WTC11 (cell line): ENCODE measurements at regions not wholly inside any gene's neighbourhood (a gene's known extent, or its start where the extent isn't known, plus 50 kb on each side); places are given as distances from the start of the nearest gene placed in this dataset.

Experiments used
- ATAC-seq: fragments of 200-7000 bp; cut with Tn5 transposase; 2 replicates; pipeline ENCODE4 v1.10.0; 2021; ENCODE audit warnings: mild to moderate bottlenecking, moderate library complexity
- CTCF ChIA-PET: fragments of 300-600 bp; sonication (Branson Sonifier 250); formaldehyde crosslinking; loops from one replicate; lab custom pipeline; 2021; ENCODE audit warnings: antibody characterized with exemption; lab: Charles Lee
- POLR2A ChIA-PET: fragments of 350-600 bp; sonication (Branson Sonifier 250); formaldehyde crosslinking; loops from one replicate; lab custom pipeline; 2021; ENCODE audit warnings: antibody characterized with exemption; lab: Charles Lee
- DNase-seq: peaks from one replicate; pipeline ENCODE4 v3.0.0; 2021; ENCODE audit warnings: low spot score
- H3K27ac Mint-ChIP-seq: 2 replicates; pipeline ENCODE4 v1.8.0; 2021; ENCODE audit warnings: mixed read lengths
- H3K27me3 Mint-ChIP-seq: 2 replicates; pipeline ENCODE4 v1.8.0; 2021; ENCODE audit warnings: low read depth, mild to moderate bottlenecking, moderate library complexity, mixed read lengths
- H3K36me3 Mint-ChIP-seq: 2 replicates; pipeline ENCODE4 v1.8.0; 2021; ENCODE audit warnings: mixed read lengths
- H3K4me1 Mint-ChIP-seq: 2 replicates; pipeline ENCODE4 v1.8.0; 2022; ENCODE audit warnings: mixed read lengths
- H3K4me3 Mint-ChIP-seq: 2 replicates; pipeline ENCODE4 v1.8.0; 2021; ENCODE audit warnings: mild to moderate bottlenecking, moderate library complexity, mixed read lengths
- H3K9me3 Mint-ChIP-seq: 2 replicates; pipeline ENCODE4 v1.8.0; 2021; ENCODE audit warnings: mixed read lengths
- CBFB ChIP-seq: sonication (generic); formaldehyde crosslinking; IDR thresholded peaks from 2 replicates; pipeline ENCODE4 v1.8.1; 2022; ENCODE audit warnings: mild to moderate bottlenecking, low read depth, missing genetic modification reagents
- CREM ChIP-seq: sonication (generic); formaldehyde crosslinking; IDR thresholded peaks from 2 replicates; pipeline ENCODE4 v1.8.1; 2022; ENCODE audit warnings: mild to moderate bottlenecking, missing genetic modification reagents, moderate library complexity
- ETV6 ChIP-seq: sonication (generic); formaldehyde crosslinking; IDR thresholded peaks from 2 replicates; pipeline ENCODE4 v1.8.1; 2022; ENCODE audit warnings: mild to moderate bottlenecking, missing genetic modification reagents
- FOXP1 ChIP-seq: sonication (generic); formaldehyde crosslinking; IDR thresholded peaks from 2 replicates; pipeline ENCODE4 v1.8.0; 2022; ENCODE audit warnings: missing genetic modification reagents, mild to moderate bottlenecking, moderate library complexity, borderline replicate concordance
- JAZF1 ChIP-seq: fragments of 250-450 bp; sonication (Bioruptor Pico); IDR thresholded peaks from 2 replicates; pipeline ENCODE4 v1.9.0; 2021; ENCODE audit warnings: moderate library complexity, mild to moderate bottlenecking, inconsistent platforms
- MYBL2 ChIP-seq: sonication (generic); formaldehyde crosslinking; IDR thresholded peaks from 2 replicates; pipeline ENCODE4 v1.8.1; 2023; ENCODE audit warnings: mild to moderate bottlenecking, moderate library complexity, missing genetic modification reagents
- NFYB ChIP-seq: sonication (generic); formaldehyde crosslinking; conservative IDR thresholded peaks from 2 replicates; pipeline ENCODE4 v1.8.0; 2022; ENCODE audit warnings: low read depth, missing genetic modification reagents
- TCF7 ChIP-seq: sonication (generic); formaldehyde crosslinking; IDR thresholded peaks from 2 replicates; pipeline ENCODE4 v1.8.0; 2022; ENCODE audit warnings: mild to moderate bottlenecking, low read depth, missing genetic modification reagents, moderate library complexity
- ZBTB21 ChIP-seq: sonication (generic); formaldehyde crosslinking; IDR thresholded peaks from 2 replicates; pipeline ENCODE4 v1.8.1; 2023; ENCODE audit warnings: mild to moderate bottlenecking, missing genetic modification reagents, borderline replicate concordance
- ZNF416 ChIP-seq: fragments of 250-450 bp; sonication (Bioruptor Pico); IDR thresholded peaks from 2 replicates; pipeline ENCODE4 v1.9.0; 2021; ENCODE audit warnings: mild to moderate bottlenecking, inconsistent platforms
- TF ChIP-seq, protein P1 (sequence below): sonication (generic); formaldehyde crosslinking; IDR thresholded peaks from 2 replicates; pipeline ENCODE4 v1.8.1; 2022; ENCODE audit warnings: low read depth, missing genetic modification reagents, borderline replicate concordance
- TF ChIP-seq, protein P2 (sequence below): fragments of 250-450 bp; sonication (Bioruptor Pico); IDR thresholded peaks from 2 replicates; pipeline ENCODE4 v1.8.0; 2021; ENCODE audit warnings: mild to moderate bottlenecking
- TF ChIP-seq, protein P3 (sequence below): fragments of 250-450 bp; sonication (Bioruptor Pico); conservative IDR thresholded peaks from 2 replicates; pipeline ENCODE4 v1.9.0; 2021; ENCODE audit warnings: mild to moderate bottlenecking
- TF ChIP-seq, protein P4 (sequence below): fragments of 200-600 bp; IDR thresholded peaks from 2 replicates; pipeline ENCODE4 v1.8.0; 2022; ENCODE audit warnings: antibody characterized with exemption
- TF ChIP-seq, protein P5 (sequence below): fragments of 250-450 bp; sonication (Bioruptor Pico); IDR thresholded peaks from 2 replicates; pipeline ENCODE4 v1.9.0; 2021; ENCODE audit warnings: mild to moderate bottlenecking, borderline replicate concordance

DNA sequence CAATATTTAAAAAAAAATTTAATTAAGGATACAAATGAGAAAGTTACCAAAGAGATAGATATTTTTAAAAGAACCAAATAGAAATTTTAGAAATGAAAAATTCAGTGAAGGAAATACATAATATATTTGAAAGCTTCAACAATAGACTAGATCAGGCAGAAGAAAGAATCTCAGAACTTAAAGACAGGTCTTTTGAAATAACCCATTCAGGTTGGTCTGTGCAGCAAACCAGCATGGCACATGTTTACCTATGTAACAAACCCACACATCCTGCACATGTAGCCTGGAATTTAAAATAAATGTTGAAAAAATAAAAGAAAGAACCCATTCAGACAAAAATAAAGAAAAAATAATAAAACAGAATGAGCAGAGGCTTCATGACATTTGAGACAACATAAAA, 221.1 kb upstream of the ID4 start (continued):
- TF ChIP-seq FOXP1 (CRISPR knock-in tag) (no peak), TCF7 (CRISPR knock-in tag) (no peak), ZBTB21 (CRISPR knock-in tag) (no peak)
- TF ChIP-seq, protein P1, sequence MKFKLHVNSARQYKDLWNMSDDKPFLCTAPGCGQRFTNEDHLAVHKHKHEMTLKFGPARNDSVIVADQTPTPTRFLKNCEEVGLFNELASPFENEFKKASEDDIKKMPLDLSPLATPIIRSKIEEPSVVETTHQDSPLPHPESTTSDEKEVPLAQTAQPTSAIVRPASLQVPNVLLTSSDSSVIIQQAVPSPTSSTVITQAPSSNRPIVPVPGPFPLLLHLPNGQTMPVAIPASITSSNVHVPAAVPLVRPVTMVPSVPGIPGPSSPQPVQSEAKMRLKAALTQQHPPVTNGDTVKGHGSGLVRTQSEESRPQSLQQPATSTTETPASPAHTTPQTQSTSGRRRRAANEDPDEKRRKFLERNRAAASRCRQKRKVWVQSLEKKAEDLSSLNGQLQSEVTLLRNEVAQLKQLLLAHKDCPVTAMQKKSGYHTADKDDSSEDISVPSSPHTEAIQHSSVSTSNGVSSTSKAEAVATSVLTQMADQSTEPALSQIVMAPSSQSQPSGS (CRISPR knock-in tag): no peak
- TF ChIP-seq, protein P2, sequence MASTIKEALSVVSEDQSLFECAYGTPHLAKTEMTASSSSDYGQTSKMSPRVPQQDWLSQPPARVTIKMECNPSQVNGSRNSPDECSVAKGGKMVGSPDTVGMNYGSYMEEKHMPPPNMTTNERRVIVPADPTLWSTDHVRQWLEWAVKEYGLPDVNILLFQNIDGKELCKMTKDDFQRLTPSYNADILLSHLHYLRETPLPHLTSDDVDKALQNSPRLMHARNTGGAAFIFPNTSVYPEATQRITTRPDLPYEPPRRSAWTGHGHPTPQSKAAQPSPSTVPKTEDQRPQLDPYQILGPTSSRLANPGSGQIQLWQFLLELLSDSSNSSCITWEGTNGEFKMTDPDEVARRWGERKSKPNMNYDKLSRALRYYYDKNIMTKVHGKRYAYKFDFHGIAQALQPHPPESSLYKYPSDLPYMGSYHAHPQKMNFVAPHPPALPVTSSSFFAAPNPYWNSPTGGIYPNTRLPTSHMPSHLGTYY (CRISPR knock-in tag): no peak

DNA sequence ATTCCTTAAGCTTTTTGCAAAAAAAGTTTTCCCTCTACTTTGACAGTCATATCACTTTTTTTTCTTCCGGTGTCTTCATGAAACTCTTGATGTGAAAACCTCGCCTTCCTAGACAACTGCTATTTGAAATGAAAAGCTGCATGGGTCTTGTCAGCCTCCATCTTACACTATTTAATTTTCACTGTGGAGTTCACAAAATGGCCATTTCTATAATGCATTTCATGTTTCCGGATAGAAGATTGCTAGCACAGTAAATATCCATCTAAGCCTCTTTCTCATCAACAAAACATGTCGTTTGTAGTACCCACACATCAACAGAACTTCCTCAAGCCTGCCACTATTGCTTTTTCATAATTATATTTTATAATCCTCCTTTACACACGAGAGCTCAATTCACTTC, 204.9 kb upstream of the ID4 start:
- DNase-seq (no peak), ATAC-seq (no peak)
- ChIA-PET POLR2A (no interaction called here), CTCF (interaction anchor here (0.7 to 1.2 kb wide), 2 partner anchors 18 to 84 kb away, joined by 3 to 4 read pairs; no protein-coding TSS in a partner anchor)
- no peak overlapping the region for H3K4me3 Mint-ChIP-seq
- TF ChIP-seq CBFB (CRISPR knock-in tag): no peak
- no peak for TF ChIP-seq MYBL2 (CRISPR knock-in tag)
- TF ChIP-seq NFYB (CRISPR knock-in tag): no peak
- no peak for TF ChIP-seq ZNF416 (CRISPR knock-in tag)
- TF ChIP-seq, protein P3, sequence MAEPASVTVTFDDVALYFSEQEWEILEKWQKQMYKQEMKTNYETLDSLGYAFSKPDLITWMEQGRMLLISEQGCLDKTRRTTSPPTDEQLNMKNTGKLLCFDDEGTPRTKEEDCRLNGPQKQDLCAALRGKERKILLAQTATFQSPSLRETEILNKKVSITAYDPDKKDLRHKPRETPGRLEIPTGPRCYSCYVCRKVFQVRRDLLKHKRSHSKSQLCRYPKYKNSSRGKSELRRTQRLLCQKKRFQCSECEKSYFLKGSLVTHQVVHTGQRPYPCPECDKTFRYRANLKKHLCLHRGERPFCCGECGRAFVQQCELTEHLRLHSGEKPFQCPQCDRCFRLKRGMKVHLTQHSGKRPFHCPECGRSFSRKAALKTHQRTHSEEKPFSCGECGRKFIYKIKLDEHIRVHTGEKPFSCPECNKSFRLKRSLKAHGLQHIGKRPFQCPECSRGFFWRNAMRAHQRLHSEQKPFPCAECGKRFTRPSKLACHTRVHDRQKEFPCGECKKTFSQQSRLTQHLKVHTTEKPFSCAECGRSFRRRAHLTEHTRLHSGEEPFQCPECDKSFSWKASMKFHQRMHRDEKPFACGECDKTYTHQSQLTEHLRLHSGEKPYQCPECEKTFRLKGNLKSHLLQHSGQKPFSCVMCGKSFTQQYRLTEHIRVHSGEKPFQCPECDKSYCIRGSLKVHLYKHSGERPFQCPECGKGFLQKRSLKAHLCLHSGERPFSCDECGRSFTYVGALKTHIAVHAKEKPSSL: no peak
- H3K4me1 Mint-ChIP-seq: no peaks in the 10 kb centered on the region
- no peaks in the 10 kb centered on the region for H3K9me3 Mint-ChIP-seq
- H3K27ac Mint-ChIP-seq: peak overlapping the region; percentile 27; the same call in 1 of the 2 replicates
- H3K36me3 Mint-ChIP-seq: no peaks in the 10 kb centered on the region
- H3K27me3 Mint-ChIP-seq: no peaks in the 10 kb centered on the region

DNA sequence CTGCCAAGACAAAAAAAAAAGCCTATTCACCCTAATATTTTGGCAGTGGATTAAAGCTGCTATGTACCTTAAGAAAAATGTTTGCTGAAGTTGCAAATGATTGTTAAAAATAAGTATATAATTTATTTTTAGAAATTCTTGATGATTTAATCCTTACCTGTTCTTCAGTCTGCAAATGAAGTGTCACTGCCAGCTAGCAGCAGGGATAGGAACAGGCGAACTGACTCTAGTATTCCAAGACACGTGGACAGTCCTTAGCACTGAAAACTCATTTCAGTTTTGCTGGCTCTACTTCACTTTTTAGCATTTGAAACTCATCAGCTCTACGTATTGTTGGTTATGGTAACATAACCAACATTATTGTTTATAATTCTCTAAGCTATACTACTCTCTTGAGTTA, 204.4 kb upstream of the ID4 start:
- Mint-ChIP-seq H3K4me3 (no peak overlapping the region), H3K9me3 (peaks cover under 1% of the 10 kb centered on the region; the same call in 1 of the 2 replicates), H3K27ac (no peak overlapping the region), H3K36me3 (no peaks in the 10 kb centered on the region), H3K27me3 (no peaks in the 10 kb centered on the region)
- POLR2A ChIA-PET: interaction anchor here (0.6 kb wide), 1 partner anchor 100 kb away, joined by 4 read pairs; no protein-coding TSS in a partner anchor
- CTCF ChIA-PET: interaction anchor here (1.2 kb wide), 1 partner anchor 19 kb away, joined by 4 read pairs; no protein-coding TSS in a partner anchor
- no peak for ATAC-seq
- DNase-seq: no peak
- TF ChIP-seq ETV6 (CRISPR knock-in tag): no peak
- TF ChIP-seq JAZF1: no peak
- TF ChIP-seq, all 79 proteins: peak for 0
- no peaks in the 10 kb centered on the region for H3K4me1 Mint-ChIP-seq

DNA sequence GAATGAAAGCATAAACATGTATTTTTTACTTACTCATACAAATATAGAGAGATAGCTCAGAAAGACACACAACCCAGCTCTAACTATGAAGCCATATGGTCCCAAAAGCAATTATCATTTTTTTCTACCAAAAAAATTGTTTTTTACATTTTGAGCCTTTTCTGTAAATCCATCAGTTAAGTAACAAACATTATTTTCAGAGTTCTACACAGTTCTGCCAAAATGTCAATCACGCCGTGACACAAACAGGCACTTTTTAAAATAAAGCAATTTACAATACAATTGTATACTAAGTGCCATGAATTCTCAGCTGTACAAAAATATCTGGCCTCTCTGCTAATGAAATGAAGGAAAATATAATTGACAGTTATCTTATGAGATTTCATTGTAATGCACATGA, 201.4 kb upstream of the ID4 start:
- no peak for DNase-seq
- Mint-ChIP-seq H3K9me3 (peaks cover 10% of the 10 kb centered on the region), H3K27me3 (no peaks in the 10 kb centered on the region), H3K36me3 (no peaks in the 10 kb centered on the region), H3K27ac (no peak overlapping the region), H3K4me1 (no peaks in the 10 kb centered on the region), H3K4me3 (no peak overlapping the region)
- ATAC-seq: no peak
- CTCF ChIA-PET: no interaction called here
- TF ChIP-seq, protein P4, sequence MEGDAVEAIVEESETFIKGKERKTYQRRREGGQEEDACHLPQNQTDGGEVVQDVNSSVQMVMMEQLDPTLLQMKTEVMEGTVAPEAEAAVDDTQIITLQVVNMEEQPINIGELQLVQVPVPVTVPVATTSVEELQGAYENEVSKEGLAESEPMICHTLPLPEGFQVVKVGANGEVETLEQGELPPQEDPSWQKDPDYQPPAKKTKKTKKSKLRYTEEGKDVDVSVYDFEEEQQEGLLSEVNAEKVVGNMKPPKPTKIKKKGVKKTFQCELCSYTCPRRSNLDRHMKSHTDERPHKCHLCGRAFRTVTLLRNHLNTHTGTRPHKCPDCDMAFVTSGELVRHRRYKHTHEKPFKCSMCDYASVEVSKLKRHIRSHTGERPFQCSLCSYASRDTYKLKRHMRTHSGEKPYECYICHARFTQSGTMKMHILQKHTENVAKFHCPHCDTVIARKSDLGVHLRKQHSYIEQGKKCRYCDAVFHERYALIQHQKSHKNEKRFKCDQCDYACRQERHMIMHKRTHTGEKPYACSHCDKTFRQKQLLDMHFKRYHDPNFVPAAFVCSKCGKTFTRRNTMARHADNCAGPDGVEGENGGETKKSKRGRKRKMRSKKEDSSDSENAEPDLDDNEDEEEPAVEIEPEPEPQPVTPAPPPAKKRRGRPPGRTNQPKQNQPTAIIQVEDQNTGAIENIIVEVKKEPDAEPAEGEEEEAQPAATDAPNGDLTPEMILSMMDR: no peak
- TF ChIP-seq CREM: no peak
- TF ChIP-seq, protein P5, sequence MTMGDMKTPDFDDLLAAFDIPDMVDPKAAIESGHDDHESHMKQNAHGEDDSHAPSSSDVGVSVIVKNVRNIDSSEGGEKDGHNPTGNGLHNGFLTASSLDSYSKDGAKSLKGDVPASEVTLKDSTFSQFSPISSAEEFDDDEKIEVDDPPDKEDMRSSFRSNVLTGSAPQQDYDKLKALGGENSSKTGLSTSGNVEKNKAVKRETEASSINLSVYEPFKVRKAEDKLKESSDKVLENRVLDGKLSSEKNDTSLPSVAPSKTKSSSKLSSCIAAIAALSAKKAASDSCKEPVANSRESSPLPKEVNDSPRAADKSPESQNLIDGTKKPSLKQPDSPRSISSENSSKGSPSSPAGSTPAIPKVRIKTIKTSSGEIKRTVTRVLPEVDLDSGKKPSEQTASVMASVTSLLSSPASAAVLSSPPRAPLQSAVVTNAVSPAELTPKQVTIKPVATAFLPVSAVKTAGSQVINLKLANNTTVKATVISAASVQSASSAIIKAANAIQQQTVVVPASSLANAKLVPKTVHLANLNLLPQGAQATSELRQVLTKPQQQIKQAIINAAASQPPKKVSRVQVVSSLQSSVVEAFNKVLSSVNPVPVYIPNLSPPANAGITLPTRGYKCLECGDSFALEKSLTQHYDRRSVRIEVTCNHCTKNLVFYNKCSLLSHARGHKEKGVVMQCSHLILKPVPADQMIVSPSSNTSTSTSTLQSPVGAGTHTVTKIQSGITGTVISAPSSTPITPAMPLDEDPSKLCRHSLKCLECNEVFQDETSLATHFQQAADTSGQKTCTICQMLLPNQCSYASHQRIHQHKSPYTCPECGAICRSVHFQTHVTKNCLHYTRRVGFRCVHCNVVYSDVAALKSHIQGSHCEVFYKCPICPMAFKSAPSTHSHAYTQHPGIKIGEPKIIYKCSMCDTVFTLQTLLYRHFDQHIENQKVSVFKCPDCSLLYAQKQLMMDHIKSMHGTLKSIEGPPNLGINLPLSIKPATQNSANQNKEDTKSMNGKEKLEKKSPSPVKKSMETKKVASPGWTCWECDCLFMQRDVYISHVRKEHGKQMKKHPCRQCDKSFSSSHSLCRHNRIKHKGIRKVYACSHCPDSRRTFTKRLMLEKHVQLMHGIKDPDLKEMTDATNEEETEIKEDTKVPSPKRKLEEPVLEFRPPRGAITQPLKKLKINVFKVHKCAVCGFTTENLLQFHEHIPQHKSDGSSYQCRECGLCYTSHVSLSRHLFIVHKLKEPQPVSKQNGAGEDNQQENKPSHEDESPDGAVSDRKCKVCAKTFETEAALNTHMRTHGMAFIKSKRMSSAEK (CRISPR knock-in tag): no peak
- POLR2A ChIA-PET: no interaction called here
